HepG2 (cell line): ENCODE measurements at regions not wholly inside any gene's neighbourhood (a gene's known extent, or its start where the extent isn't known, plus 50 kb on each side); places are given as distances from the start of the nearest gene placed in this dataset.

ENCODE experiments used
- ATAC-seq: fragments of 200-7000 bp; cut with Tn5 transposase; 3 replicates; pipeline ENCODE4 v1.9.1; 2020; ENCODE audit warnings: mild to moderate bottlenecking, moderate library complexity
- BruUV-seq: library from RNA; stranded (reverse); fragments of 400-500 nt; replicated peaks from 2 replicates; lab custom pipeline; 2021; lab: Mats Ljungman, UMichigan
- CTCF ChIA-PET: fragments of 300-600 bp; formaldehyde crosslinking; extraction: SDS; loops from one replicate; lab custom pipeline; 2021; ENCODE audit warnings: low total read pairs, inconsistent platforms, low intra/inter-chr PET ratio; lab: Yijun Ruan, JAX
- POLR2A ChIA-PET: fragments of 350-600 bp; sonication (Branson Sonifier 250); formaldehyde crosslinking; loops from one replicate; lab custom pipeline; 2020; ENCODE audit warnings: antibody characterized with exemption, inconsistent platforms; lab: Yijun Ruan, JAX
- DNase-seq: peaks from one replicate; pipeline ENCODE4 v3.0.0-alpha.2; 2015; ENCODE audit warnings: low spot score
- FAIRE-seq: peaks from 3 replicates; lab custom pipeline; 2011; peaks lifted over from hg19 to GRCh38; lab: Jason Lieb, UNC
- H2AFZ ChIP-seq: one replicate; pipeline ENCODE4 v1.6.1; 2011; ENCODE audit warnings: low read length, inconsistent platforms
- H3K27ac ChIP-seq: fragments of 300-600 bp; 3 replicates; pipeline ENCODE4 v1.8.0; 2011; ENCODE audit warnings: mixed run types, mild to moderate bottlenecking, mixed read lengths, low read length, inconsistent platforms; ENCODE audit not compliant: insufficient read depth; ENCODE audit errors: extremely low read length
- H3K27me3 ChIP-seq, 2 experiments: fragments of 200-600 bp in 1 of 2; 2 replicates in 1 of 2; 3 replicates in 1 of 2; pipeline versions ENCODE4 v1.6.0 to v1.8.0; 2011; ENCODE audit warnings: low read length in 2 of 2, mild to moderate bottlenecking in 2 of 2, moderate library complexity in 2 of 2, inconsistent platforms in 1 of 2; ENCODE audit not compliant: insufficient read depth in 2 of 2, control insufficient read depth in 1 of 2
- H3K36me3 ChIP-seq, 2 experiments: fragments of 200-600 bp in 1 of 2; replicated peaks in 1 of 2; 2 replicates in 1 of 2; 3 replicates in 1 of 2; pipeline versions ENCODE4 v1.5.1 to v1.8.0; 2011; ENCODE audit warnings: low read length in 2 of 2, inconsistent platforms in 1 of 2; ENCODE audit not compliant: insufficient read depth in 2 of 2, control insufficient read depth in 1 of 2
- H3K4me1 ChIP-seq: 2 replicates; pipeline ENCODE4 v1.5.1; 2012; ENCODE audit warnings: low read length, inconsistent platforms; ENCODE audit not compliant: insufficient read depth
- H3K4me2 ChIP-seq: 2 replicates; pipeline ENCODE4 v1.6.0; 2011; ENCODE audit warnings: low read depth, low read length, inconsistent platforms
- H3K4me3 ChIP-seq, 3 experiments: fragments of 200-600 bp in 1 of 3; sonication (generic), shearing (Covaris generic) in 1 of 3; replicated peaks in 1 of 3; 2 replicates each; pipeline ENCODE4 v1.5.1; 2011 to 2016; ENCODE audit warnings: low read length in 3 of 3, inconsistent platforms in 2 of 3, low read depth in 2 of 3, mild to moderate bottlenecking in 2 of 3, control low read depth in 1 of 3, mixed read lengths in 1 of 3; ENCODE audit not compliant: insufficient read depth in 1 of 3
- H3K79me2 ChIP-seq: one replicate; pipeline ENCODE4 v1.6.1; 2011; ENCODE audit warnings: low read length, inconsistent platforms; ENCODE audit not compliant: insufficient read depth
- H3K9ac ChIP-seq: 2 replicates; pipeline ENCODE4 v1.6.0; 2011; ENCODE audit warnings: mild to moderate bottlenecking, low read depth, low read length, inconsistent platforms; ENCODE audit not compliant: insufficient read depth
- H3K9me3 ChIP-seq: 2 replicates; pipeline ENCODE4 v1.5.1; 2012; ENCODE audit warnings: mild to moderate bottlenecking, low read length
- H4K20me1 ChIP-seq: 2 replicates; pipeline ENCODE4 v1.6.0; 2011; ENCODE audit warnings: inconsistent platforms, mild to moderate bottlenecking, low read length, moderate library complexity; ENCODE audit not compliant: insufficient read depth
- GABPB1 ChIP-seq: IDR thresholded peaks from 2 replicates; pipeline ENCODE4 v1.6.1; 2016; ENCODE audit warnings: mild to moderate bottlenecking, missing genetic modification reagents, moderate library complexity, missing compliant biosample characterization
- PATZ1 ChIP-seq: sonication (generic); formaldehyde crosslinking; IDR thresholded peaks from 2 replicates; pipeline ENCODE4 v1.4.0; 2020; ENCODE audit warnings: missing genetic modification reagents
- RNF219 ChIP-seq: sonication (generic); formaldehyde crosslinking; IDR thresholded peaks from 2 replicates; pipeline ENCODE4 v1.5.0; 2020; ENCODE audit warnings: mild to moderate bottlenecking, missing genetic modification reagents
- SKI ChIP-seq: fragments of 450-650 bp; IDR thresholded peaks from one replicate; pipeline ENCODE4 v1.6.1; 2018; ENCODE audit warnings: mild to moderate bottlenecking; ENCODE audit not compliant: partially characterized antibody
- SOX5 ChIP-seq: IDR thresholded peaks from 2 replicates; pipeline ENCODE4 v1.6.1; 2016; ENCODE audit warnings: borderline replicate concordance
- SRY ChIP-seq: sonication (generic); formaldehyde crosslinking; IDR thresholded peaks from 2 replicates; pipeline ENCODE4 v1.8.0; 2022; ENCODE audit warnings: mild to moderate bottlenecking, missing genetic modification reagents
- ZNF672 ChIP-seq: sonication (generic); formaldehyde crosslinking; IDR thresholded peaks from 2 replicates; pipeline ENCODE4 v1.8.1; 2022; ENCODE audit warnings: missing genetic modification reagents
- WGBS: methylation state at CpG from one replicate; pipeline ENCODE4 v1.1.6; 2017; ENCODE audit warnings: low lambda C conversion rate; 5-methylcytosine and 5-hydroxymethylcytosine counted together
- in situ Hi-C: cut with HindIII; loops from 2 replicates; pipeline ENCODE4 v1.10.0; 2017; ENCODE audit warnings: low pct_unique_long_range_greater_than_20kb; ENCODE audit not compliant: extremely low pct_ligation_motif_present
- intact Hi-C: fragments of 100-400 bp; cut with micrococcal nuclease; formaldehyde crosslinking; loops from one replicate; pipeline ENCODE4 v1.10.0; 2022; ENCODE audit not compliant: unreplicated experiment

- TF ChIP-seq ZNF672 (CRISPR knock-in tag), result no peak
- TF ChIP-seq SRY (CRISPR knock-in tag), result no peak
- TF ChIP-seq SOX5, result no peak
- no peak for TF ChIP-seq SKI
- no peak for TF ChIP-seq GABPB1
- TF ChIP-seq RNF219, result no peak
Observed at GRCh38 chr7:117970801-117971200, 97.6 kb upstream of the CTTNBP2 start (continued).

GRCh38 chr7:117971556-117972244, 98.5 kb upstream of the CTTNBP2 start:
- POLR2A ChIA-PET, result no interaction called here
- H3K36me3 ChIP-seq, result no peaks in the 10 kb centered on the region
- no peak for TF ChIP-seq PATZ1 (CRISPR knock-in tag)
- TF ChIP-seq, all 625 proteins: peak for 0
- H3K27ac ChIP-seq, result no peak overlapping the region
- H2AFZ ChIP-seq, result no peak overlapping the region
- DNase-seq, result no peak
- in situ Hi-C loops, result no loop called here
- H3K4me1 ChIP-seq, result no peaks in the 10 kb centered on the region
- H3K4me3 ChIP-seq, result no peak overlapping the region
- FAIRE-seq, result no peak
- no peaks in the 10 kb centered on the region for H3K27me3 ChIP-seq
- no peak overlapping the region for H3K4me2 ChIP-seq
- H3K9ac ChIP-seq, result no peak overlapping the region
- intact Hi-C loops, result no loop called here
- no TSS peak for BruUV-seq
- ATAC-seq, result no peak
- no peaks in the 10 kb centered on the region for H3K79me2 ChIP-seq
- no peaks in the 10 kb centered on the region for H4K20me1 ChIP-seq
- H3K9me3 ChIP-seq, result no peaks in the 10 kb centered on the region
- CTCF ChIA-PET, result no interaction called here
- WGBS, result 33% methylated on average over 11 of the region's 11 CpGs
